Activated naive CD8-positive, alpha-beta T cell treated with anti-CD3 and anti-CD28 coated beads for 36 hours (primary cell): ENCODE measurements at regions not wholly inside any gene's neighbourhood (a gene's known extent, or its start where the extent isn't known, plus 50 kb on each side); places are given as distances from the start of the nearest gene placed in this dataset.
"Not testable (repeated sequence)": the region's sequence is repeated elsewhere in the genome, so short reads cannot be mapped to it uniquely, and the experiment has no call there.

ENCODE experiments used
- DNase-seq: peaks from one replicate; pipeline ENCODE4 v3.0.0; 2021
- H3K27ac Mint-ChIP-seq: one replicate; pipeline ENCODE4 v1.8.0; 2022; ENCODE audit warnings: mild to moderate bottlenecking, moderate library complexity, mixed read lengths
- H3K27me3 Mint-ChIP-seq: one replicate; pipeline ENCODE4 v1.8.0; 2022; ENCODE audit warnings: mild to moderate bottlenecking, mixed read lengths
- H3K36me3 Mint-ChIP-seq: one replicate; pipeline ENCODE4 v1.8.0; 2021; ENCODE audit warnings: mild to moderate bottlenecking, mixed read lengths
- H3K4me1 Mint-ChIP-seq: one replicate; pipeline ENCODE4 v1.8.0; 2021; ENCODE audit warnings: mixed read lengths
- H3K4me3 Mint-ChIP-seq: one replicate; pipeline ENCODE4 v1.8.0; 2022; ENCODE audit warnings: mild to moderate bottlenecking, moderate library complexity, mixed read lengths
- H3K9me3 Mint-ChIP-seq: one replicate; pipeline ENCODE4 v1.8.0; 2022; ENCODE audit warnings: mixed read lengths

DNA sequence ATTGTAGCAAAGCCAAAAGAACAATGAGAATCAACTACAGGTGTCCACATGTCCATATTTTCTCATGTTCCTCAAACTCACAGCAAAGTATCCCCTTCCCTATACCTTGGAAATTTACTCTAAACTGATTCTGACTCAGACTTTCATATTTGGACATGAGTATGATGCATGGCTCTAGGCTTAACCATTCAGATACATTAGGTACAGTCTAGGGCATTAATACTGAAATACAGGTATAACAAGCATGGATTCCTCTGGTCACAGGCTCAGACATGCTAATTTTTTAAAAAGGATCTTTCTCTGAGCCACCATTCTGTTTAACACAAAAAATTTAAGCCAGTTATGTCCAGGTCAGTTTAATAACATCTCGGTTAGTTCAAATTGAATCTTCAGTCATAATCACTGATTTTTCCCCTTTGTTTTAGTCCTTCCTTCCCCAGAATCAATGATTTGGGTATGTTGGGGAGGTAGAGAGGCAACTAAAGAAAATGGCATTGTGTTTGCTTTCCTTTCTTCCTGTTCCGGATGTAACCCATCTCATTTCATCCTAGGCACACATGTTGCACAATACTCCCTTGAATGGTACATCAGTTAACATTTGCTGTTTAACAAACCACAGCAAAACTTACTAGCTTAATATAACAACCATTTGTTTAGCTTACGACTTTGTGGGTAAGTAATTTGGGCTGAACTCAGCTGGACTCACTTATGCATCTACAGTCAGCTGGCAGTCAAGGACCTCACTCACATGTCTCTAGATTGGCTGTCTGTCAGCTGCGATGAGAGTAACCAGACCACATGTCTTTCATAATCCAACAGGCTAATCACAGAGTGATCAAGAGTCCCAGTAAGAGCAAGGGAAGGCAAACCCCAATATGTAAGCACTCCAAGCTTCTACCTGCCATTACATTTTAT lies 75.3 kb upstream of the GRIA3 start:
- H3K27ac Mint-ChIP-seq = no peak overlapping the region
- no peaks in the 10 kb centered on the region for H3K4me1 Mint-ChIP-seq
- H3K9me3 Mint-ChIP-seq = no peaks in the 10 kb centered on the region

DNA sequence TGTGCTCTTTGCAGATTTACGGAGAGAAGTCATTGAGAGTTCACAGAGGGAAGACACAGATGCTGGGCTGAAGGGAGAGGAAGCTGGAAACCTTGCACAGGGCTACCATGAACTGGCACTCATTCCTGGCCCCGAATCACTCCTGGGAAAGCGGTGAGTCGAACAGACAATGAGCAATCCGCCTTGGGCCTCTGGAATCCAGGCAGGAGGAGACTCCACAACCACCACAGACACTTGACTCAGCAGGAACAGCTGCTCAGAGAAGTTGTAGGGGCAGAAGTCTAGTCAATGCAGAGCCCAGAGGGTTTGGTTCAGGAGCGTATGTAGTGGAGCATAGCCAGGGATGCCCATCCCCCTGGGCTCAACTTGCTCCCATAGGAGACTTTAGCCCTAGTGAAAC lies 62.8 kb upstream of the GRIA3 start:
- Mint-ChIP-seq H3K36me3 (no peaks in the 10 kb centered on the region), H3K27me3 (no peaks in the 10 kb centered on the region), H3K4me3 (no peak overlapping the region), H3K9me3 (peaks cover 1% of the 10 kb centered on the region), H3K4me1 (no peaks in the 10 kb centered on the region), H3K27ac (no peak overlapping the region)
- no peak for DNase-seq

More for the DNA sequence above, 75.3 kb upstream of the GRIA3 start:
- Mint-ChIP-seq H3K36me3 (no peaks in the 10 kb centered on the region), H3K27me3 (no peaks in the 10 kb centered on the region), H3K4me3 (no peak overlapping the region)
- no peak for DNase-seq

GRCh38 chrX:123129805-123130204 lies 54.3 kb upstream of the GRIA3 start:
- H3K9me3 Mint-ChIP-seq, H3K27ac Mint-ChIP-seq, H3K27me3 Mint-ChIP-seq, H3K4me3 Mint-ChIP-seq, H3K4me1 Mint-ChIP-seq, H3K36me3 Mint-ChIP-seq, DNase-seq: not testable (repeated sequence)
